Gastroesophageal sphincter (tissue), 3 donors: ENCODE measurements at regions not wholly inside any gene's neighbourhood (a gene's known extent, or its start where the extent isn't known, plus 50 kb on each side); places are given as distances from the start of the nearest gene placed in this dataset.

Experiments used
- CTCF ChIP-seq, 4 experiments: fragments of 200-600 bp in 2 of 4; fragments of 450-650 bp in 2 of 4; sonication (generic) in 1 of 4; IDR thresholded peaks; one replicate each; pipeline ENCODE4 v1.5.1; 2017 to 2019; ENCODE audit warnings: antibody characterized with exemption in 4 of 4, mild to moderate bottlenecking in 2 of 4, moderate library complexity in 2 of 4
- EP300 ChIP-seq: sonication (generic); formaldehyde crosslinking; IDR thresholded peaks from one replicate; pipeline ENCODE4 v1.6.1; 2017; ENCODE audit warnings: antibody characterized with exemption, mild to moderate bottlenecking

GRCh38 chrY:9016916-9017315 lies 320.3 kb upstream of the TSPY4 start:
- TF ChIP-seq CTCF (IDR thresholded peaks at IDR 0.05) (no peak), EP300 (no peak)
